ENCODE measurements at regions not wholly inside any gene's neighbourhood (a gene's known extent, or its start where the extent isn't known, plus 50 kb on each side); places are given as distances from the start of the nearest gene placed in this dataset.

DNA sequence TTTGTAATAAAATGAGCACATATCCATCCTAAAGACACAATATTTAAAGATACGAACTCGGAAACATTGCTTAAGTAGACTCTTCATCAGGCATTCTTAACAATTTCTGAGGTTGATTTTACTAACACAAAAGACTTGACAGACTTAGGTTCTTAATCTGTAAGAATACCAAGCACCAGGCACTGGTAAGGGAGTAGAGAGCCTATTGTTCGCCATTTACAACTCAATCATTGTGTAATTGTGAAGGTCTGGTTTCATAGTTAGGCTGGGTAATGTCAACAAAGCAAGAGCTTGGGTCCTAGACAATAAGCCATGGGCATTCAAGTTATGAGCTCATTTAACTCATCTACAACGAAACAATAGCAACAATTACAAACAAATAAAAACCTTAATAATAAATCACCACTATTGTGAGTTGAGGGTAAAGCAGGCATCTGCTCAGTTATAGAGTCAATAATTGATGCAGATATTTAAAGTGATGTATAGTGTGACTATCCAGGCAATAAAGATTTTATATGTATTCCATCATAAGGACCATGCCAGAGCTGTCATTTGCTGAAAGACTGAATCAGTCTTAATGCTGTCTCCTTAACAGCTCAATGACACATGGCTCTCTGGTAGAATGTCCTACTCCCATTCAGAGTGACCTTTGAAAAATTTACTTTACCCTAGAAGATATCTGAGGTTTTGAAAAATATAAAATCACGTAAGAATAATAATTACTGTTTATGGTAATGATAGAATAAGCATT lies 664.0 kb upstream of the PCDH7 start:
- TF ChIP-seq, protein P1, sequence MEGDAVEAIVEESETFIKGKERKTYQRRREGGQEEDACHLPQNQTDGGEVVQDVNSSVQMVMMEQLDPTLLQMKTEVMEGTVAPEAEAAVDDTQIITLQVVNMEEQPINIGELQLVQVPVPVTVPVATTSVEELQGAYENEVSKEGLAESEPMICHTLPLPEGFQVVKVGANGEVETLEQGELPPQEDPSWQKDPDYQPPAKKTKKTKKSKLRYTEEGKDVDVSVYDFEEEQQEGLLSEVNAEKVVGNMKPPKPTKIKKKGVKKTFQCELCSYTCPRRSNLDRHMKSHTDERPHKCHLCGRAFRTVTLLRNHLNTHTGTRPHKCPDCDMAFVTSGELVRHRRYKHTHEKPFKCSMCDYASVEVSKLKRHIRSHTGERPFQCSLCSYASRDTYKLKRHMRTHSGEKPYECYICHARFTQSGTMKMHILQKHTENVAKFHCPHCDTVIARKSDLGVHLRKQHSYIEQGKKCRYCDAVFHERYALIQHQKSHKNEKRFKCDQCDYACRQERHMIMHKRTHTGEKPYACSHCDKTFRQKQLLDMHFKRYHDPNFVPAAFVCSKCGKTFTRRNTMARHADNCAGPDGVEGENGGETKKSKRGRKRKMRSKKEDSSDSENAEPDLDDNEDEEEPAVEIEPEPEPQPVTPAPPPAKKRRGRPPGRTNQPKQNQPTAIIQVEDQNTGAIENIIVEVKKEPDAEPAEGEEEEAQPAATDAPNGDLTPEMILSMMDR (IDR thresholded peaks at IDR 0.05): no peak
- no peak for TF ChIP-seq POLR2A (IDR thresholded peaks at IDR 0.05)
